Right atrium auricular region (tissue), 2 donors: ENCODE measurements at regions not wholly inside any gene's neighbourhood (a gene's known extent, or its start where the extent isn't known, plus 50 kb on each side); places are given as distances from the start of the nearest gene placed in this dataset.

Experiments used
- DNase-seq: peaks from one replicate; pipeline ENCODE4 v3.0.0-alpha.2; 2019; ENCODE audit warnings: low spot score
- H3K27ac ChIP-seq, 2 donors: fragments of 200-600 bp; sonication (generic); 1 replicate in 1 of 2; 2 replicates in 1 of 2; pipeline ENCODE4 v1.5.1; 2016 to 2019
- H3K27me3 ChIP-seq, 2 donors: fragments of 200-600 bp; sonication (generic); one replicate each; pipeline versions ENCODE4 v1.5.1 to v1.6.0; 2017 to 2019
- H3K36me3 ChIP-seq: fragments of 200-600 bp; sonication (generic); one replicate; pipeline ENCODE4 v1.5.1; 2016
- H3K4me1 ChIP-seq, 2 donors: fragments of 200-600 bp; sonication (generic); one replicate each; pipeline versions ENCODE4 v1.5.1 to v1.6.0; 2017 to 2019
- H3K4me3 ChIP-seq, 2 donors: fragments of 200-600 bp; sonication (generic); 1 replicate in 1 of 2; 2 replicates in 1 of 2; pipeline ENCODE4 v1.5.1; 2017 to 2019; ENCODE audit warnings: mild to moderate bottlenecking in 1 of 2, moderate library complexity in 1 of 2
- H3K9me3 ChIP-seq, 2 donors: fragments of 200-600 bp; sonication (generic); one replicate each; pipeline ENCODE4 v1.5.1; 2019
- TF ChIP-seq, protein P1 (sequence below), 2 donors: fragments of 200-600 bp; sonication (generic); IDR thresholded peaks; one replicate each; pipeline ENCODE4 v1.5.1; 2019; ENCODE audit warnings: antibody characterized with exemption in 2 of 2

DNA sequence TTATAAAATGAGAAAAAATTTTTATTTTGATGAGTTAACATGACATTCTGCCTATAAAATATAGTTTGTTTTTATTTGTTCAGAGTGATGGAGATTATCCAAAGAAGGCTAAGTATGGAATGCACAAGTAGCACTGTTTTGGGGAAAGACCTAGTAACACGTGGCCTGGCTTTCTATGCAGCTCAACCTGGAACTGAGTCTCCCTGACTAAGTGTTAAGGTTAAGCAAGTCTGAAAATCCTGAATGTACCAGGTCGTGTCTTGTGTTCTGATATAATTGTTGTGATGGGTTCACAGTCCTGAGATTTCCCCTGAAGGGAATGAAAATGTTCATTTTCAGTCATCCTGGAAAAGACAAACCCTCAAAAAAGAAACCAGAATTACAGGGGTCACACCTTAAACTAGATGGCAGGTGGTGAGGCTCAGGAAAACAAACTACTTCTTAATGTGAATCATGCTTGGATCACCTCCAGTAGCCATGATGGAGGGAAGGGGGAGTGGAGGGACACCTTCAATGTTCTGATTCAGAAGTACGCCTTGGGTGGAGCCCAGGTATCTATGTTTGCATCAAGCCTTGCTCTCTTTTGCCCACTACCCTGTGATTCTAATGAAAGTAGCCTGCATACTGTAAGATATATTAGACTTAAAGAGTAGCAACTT, 236.8 kb downstream of the ALX1 start:
- H3K27me3 ChIP-seq = no peaks in the 10 kb centered on the region
- TF ChIP-seq, protein P1, sequence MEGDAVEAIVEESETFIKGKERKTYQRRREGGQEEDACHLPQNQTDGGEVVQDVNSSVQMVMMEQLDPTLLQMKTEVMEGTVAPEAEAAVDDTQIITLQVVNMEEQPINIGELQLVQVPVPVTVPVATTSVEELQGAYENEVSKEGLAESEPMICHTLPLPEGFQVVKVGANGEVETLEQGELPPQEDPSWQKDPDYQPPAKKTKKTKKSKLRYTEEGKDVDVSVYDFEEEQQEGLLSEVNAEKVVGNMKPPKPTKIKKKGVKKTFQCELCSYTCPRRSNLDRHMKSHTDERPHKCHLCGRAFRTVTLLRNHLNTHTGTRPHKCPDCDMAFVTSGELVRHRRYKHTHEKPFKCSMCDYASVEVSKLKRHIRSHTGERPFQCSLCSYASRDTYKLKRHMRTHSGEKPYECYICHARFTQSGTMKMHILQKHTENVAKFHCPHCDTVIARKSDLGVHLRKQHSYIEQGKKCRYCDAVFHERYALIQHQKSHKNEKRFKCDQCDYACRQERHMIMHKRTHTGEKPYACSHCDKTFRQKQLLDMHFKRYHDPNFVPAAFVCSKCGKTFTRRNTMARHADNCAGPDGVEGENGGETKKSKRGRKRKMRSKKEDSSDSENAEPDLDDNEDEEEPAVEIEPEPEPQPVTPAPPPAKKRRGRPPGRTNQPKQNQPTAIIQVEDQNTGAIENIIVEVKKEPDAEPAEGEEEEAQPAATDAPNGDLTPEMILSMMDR (IDR thresholded peaks at IDR 0.05) = no peak
- H3K4me1 ChIP-seq = no peaks in the 10 kb centered on the region
- no peak overlapping the region for H3K4me3 ChIP-seq
- no peaks in the 10 kb centered on the region for H3K36me3 ChIP-seq
- H3K9me3 ChIP-seq = no peaks in the 10 kb centered on the region
- no peak for DNase-seq
- no peak overlapping the region for H3K27ac ChIP-seq

DNA sequence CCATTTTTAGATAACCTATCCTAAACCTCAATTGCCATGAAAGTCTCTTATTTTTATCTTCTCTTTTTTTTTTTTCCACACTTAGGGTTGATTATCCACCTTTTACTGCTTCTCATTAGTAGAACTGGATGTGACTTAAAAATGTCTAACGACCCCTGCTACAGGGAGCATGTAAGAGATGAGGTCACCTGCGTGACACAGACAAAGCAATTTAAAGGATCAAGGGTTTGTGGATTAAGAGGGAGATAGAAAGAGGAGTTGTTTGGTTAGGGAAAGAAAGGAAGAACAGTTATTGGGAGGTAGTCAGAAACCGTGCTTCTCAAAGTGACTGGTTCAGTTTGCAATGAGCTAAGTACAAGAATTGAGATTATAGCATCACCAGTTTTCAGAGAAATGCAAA, 239.1 kb downstream of the ALX1 start:
- no peaks in the 10 kb centered on the region for H3K9me3 ChIP-seq
- TF ChIP-seq, protein P1 (IDR thresholded peaks at IDR 0.05) = no peak

DNA sequence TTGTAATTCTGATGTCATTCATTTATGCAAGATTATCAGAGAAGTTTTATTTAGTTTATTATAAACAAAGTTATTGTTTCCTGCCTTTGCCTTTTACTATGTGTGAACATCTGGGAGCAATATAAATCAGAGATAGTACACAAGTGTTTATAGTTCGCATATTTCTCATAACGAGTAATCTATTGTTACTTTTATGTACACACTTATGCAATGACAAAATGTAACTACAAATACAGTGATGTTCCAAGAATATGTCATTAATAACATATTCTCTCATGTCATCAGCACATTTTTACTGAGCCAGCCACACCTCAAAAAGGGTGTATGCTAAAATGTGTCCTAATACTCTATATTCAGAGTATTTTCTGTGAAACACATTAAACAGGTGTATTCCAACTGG, 243.2 kb downstream of the ALX1 start:
- Histone ChIP-seq H3K27ac (no peak overlapping the region), H3K9me3 (no peaks in the 10 kb centered on the region), H3K4me3 (no peak overlapping the region), H3K27me3 (no peaks in the 10 kb centered on the region), H3K36me3 (no peaks in the 10 kb centered on the region), H3K4me1 (no peaks in the 10 kb centered on the region)
- TF ChIP-seq, protein P1 (IDR thresholded peaks at IDR 0.05) = no peak
- no peak for DNase-seq

More for the DNA sequence above, 239.1 kb downstream of the ALX1 start:
- Histone ChIP-seq H3K27me3 (no peaks in the 10 kb centered on the region), H3K27ac (no peak overlapping the region), H3K4me1 (no peaks in the 10 kb centered on the region), H3K4me3 (no peak overlapping the region), H3K36me3 (no peaks in the 10 kb centered on the region)
- DNase-seq = no peak

DNA sequence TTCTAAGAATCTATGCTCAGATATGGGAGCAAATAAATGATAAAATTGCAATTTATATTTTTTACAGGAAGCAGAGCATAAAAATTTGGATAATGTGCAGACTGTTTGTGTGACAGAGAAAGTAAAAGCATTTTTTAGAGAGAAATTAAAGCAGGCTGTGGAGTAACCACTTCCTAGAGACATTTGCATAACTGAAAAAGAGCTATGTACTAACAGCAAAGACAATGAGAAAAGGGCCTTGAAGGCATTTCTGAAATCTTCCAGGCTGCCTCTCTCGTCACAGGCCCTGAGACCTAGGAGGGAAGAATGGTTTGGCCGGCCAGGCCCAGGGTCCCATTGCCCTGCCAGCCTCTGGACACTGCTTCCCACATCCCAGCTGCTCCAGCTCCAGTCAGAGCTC, 247.2 kb downstream of the ALX1 start:
- no peaks in the 10 kb centered on the region for H3K9me3 ChIP-seq
- H3K27me3 ChIP-seq = no peaks in the 10 kb centered on the region
- no peak overlapping the region for H3K4me3 ChIP-seq
- no peak for DNase-seq
- no peaks in the 10 kb centered on the region for H3K4me1 ChIP-seq
- H3K27ac ChIP-seq = no peak overlapping the region
- H3K36me3 ChIP-seq = no peaks in the 10 kb centered on the region
- TF ChIP-seq, protein P1 (IDR thresholded peaks at IDR 0.05) = no peak

DNA sequence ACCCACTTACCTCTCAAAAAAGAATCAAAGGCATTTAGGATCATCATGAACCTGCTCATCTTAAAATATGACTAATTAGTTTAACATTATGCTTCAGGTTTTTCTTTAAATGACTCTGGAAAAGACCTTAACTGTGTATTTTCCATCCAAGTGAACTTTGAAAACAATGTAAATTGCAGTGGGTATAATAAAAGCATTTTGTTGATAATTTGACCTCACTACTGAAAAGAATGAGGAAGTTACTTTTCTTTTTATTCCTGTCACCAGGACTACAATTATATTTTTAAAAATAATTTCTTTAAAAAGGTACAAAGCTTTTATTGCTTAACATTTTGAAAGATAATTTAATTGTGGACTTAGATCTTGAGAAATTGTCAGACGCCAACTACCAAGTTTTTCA, 249.9 kb downstream of the ALX1 start:
- no peak for DNase-seq
- no peaks in the 10 kb centered on the region for H3K4me1 ChIP-seq
- H3K36me3 ChIP-seq = no peaks in the 10 kb centered on the region
- H3K27me3 ChIP-seq = no peaks in the 10 kb centered on the region
- no peak overlapping the region for H3K4me3 ChIP-seq
- no peak overlapping the region for H3K27ac ChIP-seq
- no peaks in the 10 kb centered on the region for H3K9me3 ChIP-seq
- TF ChIP-seq, protein P1 (IDR thresholded peaks at IDR 0.05) = no peak

DNA sequence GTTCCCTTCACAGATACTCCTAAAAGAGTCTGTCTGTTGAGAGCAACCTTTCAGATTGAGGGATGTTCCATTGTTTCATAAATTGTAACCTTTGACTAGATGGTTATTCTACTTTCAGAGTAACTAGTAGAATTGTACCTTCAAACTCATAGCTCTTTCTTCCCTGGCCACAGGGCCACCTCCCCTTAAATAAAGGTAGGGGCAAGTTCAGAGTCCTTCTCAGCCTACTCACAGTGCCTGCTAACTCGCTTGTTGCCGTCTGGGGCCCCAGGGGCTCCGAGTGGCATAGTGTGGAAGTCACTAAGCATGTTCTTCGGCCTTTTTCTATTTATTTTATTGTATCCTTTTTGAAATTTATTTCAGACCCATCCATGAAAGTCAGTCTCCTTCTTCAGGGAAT, 250.4 kb downstream of the ALX1 start:
- no peaks in the 10 kb centered on the region for H3K9me3 ChIP-seq
- DNase-seq = no peak
- no peak overlapping the region for H3K4me3 ChIP-seq
- H3K36me3 ChIP-seq = no peaks in the 10 kb centered on the region
- no peak overlapping the region for H3K27ac ChIP-seq
- TF ChIP-seq, protein P1 (IDR thresholded peaks at IDR 0.05) = no peak
- no peaks in the 10 kb centered on the region for H3K27me3 ChIP-seq
- no peaks in the 10 kb centered on the region for H3K4me1 ChIP-seq
